ENCODE measurements at regions not wholly inside any gene's neighbourhood (a gene's known extent, or its start where the extent isn't known, plus 50 kb on each side); places are given as distances from the start of the nearest gene placed in this dataset.

- no peaks in the 10 kb centered on the region for H3K36me3 ChIP-seq (ENCODE audit: control insufficient read depth, insufficient read depth, low read length)
- no peak for FAIRE-seq
- no TSS peak for BruUV-seq (replicated peaks)
- H3K9me3 ChIP-seq (replicated peaks; ENCODE audit: control insufficient read depth, insufficient read depth, low read depth, low read length) = no peaks in the 10 kb centered on the region; the same call in 1 of the 2 replicates
- H3K79me2 ChIP-seq (ENCODE audit: control insufficient read depth, insufficient read depth, low read length) = no peaks in the 10 kb centered on the region
- no peak overlapping the region for H3K9ac ChIP-seq (ENCODE audit: insufficient read depth in 1 of 2, low read depth in 2 of 2, low read length in 2 of 2)
- no peak overlapping the region for H3K27ac ChIP-seq (ENCODE audit: extremely low read depth, low read depth, low read length)
- ChIA-PET POLR2A (no interaction called here), CTCF (ENCODE audit: low intra/inter-chr PET ratio) (no interaction called here)
- 0% methylated on average over 2 of the region's 2 CpGs for WGBS (ENCODE audit: insufficient coverage, low coverage, missing lambda C conversion rate)
- H3K4me2 ChIP-seq (ENCODE audit: insufficient read depth, low read length) = no peak overlapping the region
- in situ Hi-C loops (cut with MboI) (no loop called here), intact Hi-C loops (cut with micrococcal nuclease) (no loop called here)
- no peak for DNase-seq (ENCODE audit: extremely low read depth in 1 of 4, low spot score in 3 of 4)
- no peak overlapping the region for H2AFZ ChIP-seq (ENCODE audit: low read depth, low read length)
- no peaks in the 10 kb centered on the region for H3K9me1 ChIP-seq (ENCODE audit: control insufficient read depth, insufficient read depth, low read length)
- no peaks in the 10 kb centered on the region for H3K27me3 ChIP-seq (ENCODE audit: control insufficient read depth in 2 of 2, insufficient read depth in 2 of 2, low read length in 2 of 2)
- no peaks in the 10 kb centered on the region for H3K4me1 ChIP-seq (replicated peaks in 1 of 2; ENCODE audit: control insufficient read depth in 2 of 2, insufficient read depth in 2 of 2, low read length in 2 of 2)
- TF ChIP-seq CBX2 (IDR thresholded peaks at IDR 0.05; ENCODE audit: insufficient read depth, low read length, poor library complexity, severe bottlenecking) (no peak), RBM25 (IDR thresholded peaks at IDR 0.05; ENCODE audit: low read depth, low read length, severe bottlenecking) (no peak), CTBP1 (IDR thresholded peaks at IDR 0.05; ENCODE audit: borderline replicate concordance) (no peak), CBX5 (IDR thresholded peaks at IDR 0.05; ENCODE audit: borderline replicate concordance, low read depth) (no peak), ZNF511 (CRISPR knock-in tag; IDR thresholded peaks at IDR 0.05) (no peak), MNT (conservative IDR thresholded peaks at IDR 0.05) (no peak), CHCHD3 (CRISPR knock-in tag; IDR thresholded peaks at IDR 0.05) (no peak), MYNN (IDR thresholded peaks at IDR 0.05) (no peak), MYNN (CRISPR knock-in tag; IDR thresholded peaks at IDR 0.05) (no peak), NKRF (IDR thresholded peaks at IDR 0.05; ENCODE audit: borderline replicate concordance) (no peak), HOMEZ (CRISPR knock-in tag; IDR thresholded peaks at IDR 0.05) (no peak), DIDO1 (tag; IDR thresholded peaks at IDR 0.05; ENCODE audit: low read depth) (no peak), JUNB (CRISPR knock-in tag; conservative IDR thresholded peaks at IDR 0.05) (no peak), E4F1 (CRISPR knock-in tag; IDR thresholded peaks at IDR 0.05; ENCODE audit: borderline replicate concordance) (no peak)
- no peak overlapping the region for H3K4me3 ChIP-seq
- H4K20me1 ChIP-seq (replicated peaks; ENCODE audit: control insufficient read depth, insufficient read depth, low read length) = no peaks in the 10 kb centered on the region
- no peak for ATAC-seq
These were observed 618.5 kb downstream of the COL12A1 start for GRCh38 chr6:74587386-74587785.

Measured in K562 (cell line).